ENCODE measurements at regions not wholly inside any gene's neighbourhood (a gene's known extent, or its start where the extent isn't known, plus 50 kb on each side); places are given as distances from the start of the nearest gene placed in this dataset.

DNA sequence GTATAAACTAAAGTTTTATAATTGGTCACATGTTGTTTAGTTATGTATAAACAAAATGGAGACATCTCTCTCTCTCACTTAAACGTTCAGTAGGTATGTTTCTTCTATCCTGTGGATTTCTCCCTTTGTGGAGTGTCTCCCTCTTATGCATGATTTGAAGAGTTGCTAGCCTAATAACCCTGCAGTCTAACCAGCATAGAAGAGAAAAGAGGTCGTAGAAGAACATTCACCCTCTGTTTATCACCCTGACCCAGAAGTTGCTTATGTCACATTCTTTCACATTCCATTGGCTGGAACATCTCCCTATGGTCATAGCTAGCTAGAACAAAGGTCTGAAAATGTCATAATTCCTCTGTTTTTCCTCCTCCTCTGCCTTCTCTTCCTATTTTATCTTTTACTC is 176.8 kb upstream of the PCDH20 start:
- Histone ChIP-seq H2AFZ (ENCODE audit: low read depth, low read length) (no peak overlapping the region), H3K36me3 (ENCODE audit: control insufficient read depth in 2 of 2, extremely low read depth in 1 of 2, insufficient read depth in 2 of 2, low read length in 2 of 2) (no peaks in the 10 kb centered on the region), H3K4me2 (ENCODE audit: insufficient read depth, low read length) (no peak overlapping the region), H3K79me2 (ENCODE audit: control insufficient read depth, insufficient read depth, low read length) (no peaks in the 10 kb centered on the region), H3K4me1 (ENCODE audit: control insufficient read depth, extremely low read depth, insufficient read depth, low read length) (no peaks in the 10 kb centered on the region), H4K20me1 (replicated peaks; ENCODE audit: control insufficient read depth, extremely low read depth, insufficient read depth, low read length) (no peaks in the 10 kb centered on the region), H3K9me1 (replicated peaks; ENCODE audit: control insufficient read depth, extremely low read depth, insufficient read depth, low read length) (no peaks in the 10 kb centered on the region), H3K9me3 (replicated peaks; ENCODE audit: control insufficient read depth, insufficient read depth, low read length) (no peaks in the 10 kb centered on the region), H3K27ac (ENCODE audit: insufficient read depth, low read depth, low read length) (no peak overlapping the region), H3K9ac (replicated peaks; ENCODE audit: extremely low read depth, insufficient read depth, low read length) (no peak overlapping the region), H3K4me3 (replicated peaks in 1 of 3; ENCODE audit: insufficient read depth in 1 of 3, low read depth in 1 of 3, low read length in 3 of 3) (no peak overlapping the region), H3K27me3 (ENCODE audit: control insufficient read depth in 2 of 2, insufficient read depth in 2 of 2, low read length in 2 of 2) (no peaks in the 10 kb centered on the region)
- dilution Hi-C loops (cut with MboI; ENCODE audit: extremely low pct_ligation_motif_present, low sequenced_read_pairs), result no loop called here
- DNase-seq (ENCODE audit: low read depth, low spot score), result no peak
- ChIA-PET CTCF (no interaction called here), POLR2A (no interaction called here)
- no TSS peak for BruUV-seq (replicated peaks)
- TF ChIP-seq EZH2 (IDR thresholded peaks at IDR 0.05; ENCODE audit: borderline replicate concordance, low read depth, low read length, severe bottlenecking) (no peak), JUN (IDR thresholded peaks at IDR 0.05; ENCODE audit: borderline replicate concordance, insufficient read depth, insufficient read length, low read depth) (no peak), POLR2AphosphoS5 (IDR thresholded peaks at IDR 0.05; ENCODE audit: insufficient read depth, low read depth, low read length) (no peak), POLR2A (IDR thresholded peaks at IDR 0.05; ENCODE audit: low read depth, low read length) (no peak), FOS (IDR thresholded peaks at IDR 0.05; ENCODE audit: borderline replicate concordance, insufficient read depth, low read length) (no peak), GATA2 (IDR thresholded peaks at IDR 0.05; ENCODE audit: insufficient read depth, insufficient read length, low read depth, low read length) (no peak), MYC (IDR thresholded peaks at IDR 0.05; ENCODE audit: low read depth, low read length) (no peak)
- TF ChIP-seq, protein P1, sequence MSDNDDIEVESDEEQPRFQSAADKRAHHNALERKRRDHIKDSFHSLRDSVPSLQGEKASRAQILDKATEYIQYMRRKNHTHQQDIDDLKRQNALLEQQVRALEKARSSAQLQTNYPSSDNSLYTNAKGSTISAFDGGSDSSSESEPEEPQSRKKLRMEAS (IDR thresholded peaks at IDR 0.05; ENCODE audit: insufficient read depth, insufficient read length), result no peak
- TF ChIP-seq, protein P2, sequence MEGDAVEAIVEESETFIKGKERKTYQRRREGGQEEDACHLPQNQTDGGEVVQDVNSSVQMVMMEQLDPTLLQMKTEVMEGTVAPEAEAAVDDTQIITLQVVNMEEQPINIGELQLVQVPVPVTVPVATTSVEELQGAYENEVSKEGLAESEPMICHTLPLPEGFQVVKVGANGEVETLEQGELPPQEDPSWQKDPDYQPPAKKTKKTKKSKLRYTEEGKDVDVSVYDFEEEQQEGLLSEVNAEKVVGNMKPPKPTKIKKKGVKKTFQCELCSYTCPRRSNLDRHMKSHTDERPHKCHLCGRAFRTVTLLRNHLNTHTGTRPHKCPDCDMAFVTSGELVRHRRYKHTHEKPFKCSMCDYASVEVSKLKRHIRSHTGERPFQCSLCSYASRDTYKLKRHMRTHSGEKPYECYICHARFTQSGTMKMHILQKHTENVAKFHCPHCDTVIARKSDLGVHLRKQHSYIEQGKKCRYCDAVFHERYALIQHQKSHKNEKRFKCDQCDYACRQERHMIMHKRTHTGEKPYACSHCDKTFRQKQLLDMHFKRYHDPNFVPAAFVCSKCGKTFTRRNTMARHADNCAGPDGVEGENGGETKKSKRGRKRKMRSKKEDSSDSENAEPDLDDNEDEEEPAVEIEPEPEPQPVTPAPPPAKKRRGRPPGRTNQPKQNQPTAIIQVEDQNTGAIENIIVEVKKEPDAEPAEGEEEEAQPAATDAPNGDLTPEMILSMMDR (IDR thresholded peaks at IDR 0.05; ENCODE audit: extremely low read depth in 1 of 2, insufficient read depth in 1 of 2, low read depth in 1 of 2, low read length in 2 of 2), result no peak
- no peak for FAIRE-seq
- intact Hi-C loops (cut with micrococcal nuclease), result no loop called here

All from endothelial cell of umbilical vein (primary cell).